ENCODE measurements at regions not wholly inside any gene's neighbourhood (a gene's known extent, or its start where the extent isn't known, plus 50 kb on each side); places are given as distances from the start of the nearest gene placed in this dataset.

DNA sequence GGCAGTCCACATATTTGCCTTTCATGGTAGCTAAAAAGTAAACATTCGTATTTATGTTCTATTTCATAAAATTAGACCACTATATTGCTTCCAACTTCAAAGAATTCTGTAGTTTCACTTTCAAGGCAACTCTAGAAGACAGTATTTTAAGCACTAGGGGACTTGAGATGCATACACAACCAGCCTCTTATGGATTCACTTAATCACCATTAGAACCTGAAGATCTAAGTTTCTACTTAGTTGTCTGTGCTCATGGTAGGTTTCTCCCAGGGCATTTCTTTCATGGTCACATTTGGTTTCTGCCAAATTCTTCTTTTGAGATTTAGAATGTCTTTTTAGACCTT is 209.9 kb upstream of the HCCS start:
- DNase-seq (ENCODE audit: low read depth) = no peak
- TF ChIP-seq, protein P1, sequence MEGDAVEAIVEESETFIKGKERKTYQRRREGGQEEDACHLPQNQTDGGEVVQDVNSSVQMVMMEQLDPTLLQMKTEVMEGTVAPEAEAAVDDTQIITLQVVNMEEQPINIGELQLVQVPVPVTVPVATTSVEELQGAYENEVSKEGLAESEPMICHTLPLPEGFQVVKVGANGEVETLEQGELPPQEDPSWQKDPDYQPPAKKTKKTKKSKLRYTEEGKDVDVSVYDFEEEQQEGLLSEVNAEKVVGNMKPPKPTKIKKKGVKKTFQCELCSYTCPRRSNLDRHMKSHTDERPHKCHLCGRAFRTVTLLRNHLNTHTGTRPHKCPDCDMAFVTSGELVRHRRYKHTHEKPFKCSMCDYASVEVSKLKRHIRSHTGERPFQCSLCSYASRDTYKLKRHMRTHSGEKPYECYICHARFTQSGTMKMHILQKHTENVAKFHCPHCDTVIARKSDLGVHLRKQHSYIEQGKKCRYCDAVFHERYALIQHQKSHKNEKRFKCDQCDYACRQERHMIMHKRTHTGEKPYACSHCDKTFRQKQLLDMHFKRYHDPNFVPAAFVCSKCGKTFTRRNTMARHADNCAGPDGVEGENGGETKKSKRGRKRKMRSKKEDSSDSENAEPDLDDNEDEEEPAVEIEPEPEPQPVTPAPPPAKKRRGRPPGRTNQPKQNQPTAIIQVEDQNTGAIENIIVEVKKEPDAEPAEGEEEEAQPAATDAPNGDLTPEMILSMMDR (IDR thresholded peaks at IDR 0.05; ENCODE audit: low read length, missing control alignments) = no peak
- H3K4me3 ChIP-seq (replicated peaks; ENCODE audit: low read depth, low read length) = no peak overlapping the region

DNA sequence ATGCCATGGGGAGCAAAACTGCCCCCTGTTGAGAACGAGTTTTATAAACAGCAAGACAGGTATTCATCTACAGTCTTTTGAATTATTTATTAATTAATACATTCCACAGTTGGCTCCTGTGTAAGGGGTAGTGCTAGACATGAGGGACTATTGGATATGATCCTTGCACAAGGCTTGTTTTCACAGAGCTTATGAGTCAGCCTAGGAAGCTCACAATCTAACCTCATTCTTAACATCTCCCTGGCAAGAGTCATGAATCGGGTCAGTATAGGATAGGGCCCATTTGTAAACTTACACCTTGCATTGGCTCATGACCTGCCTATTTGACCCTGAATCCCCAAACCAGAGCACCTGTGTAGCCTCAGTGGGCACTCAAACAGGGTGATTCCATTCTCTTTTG is 209.1 kb upstream of the HCCS start:
- peak; percentile 58 for DNase-seq (ENCODE audit: low read depth)
- TF ChIP-seq, protein P1 (IDR thresholded peaks at IDR 0.05; ENCODE audit: low read length, missing control alignments) = no peak
- no peak overlapping the region for H3K4me3 ChIP-seq (replicated peaks; ENCODE audit: low read depth, low read length)

DNA sequence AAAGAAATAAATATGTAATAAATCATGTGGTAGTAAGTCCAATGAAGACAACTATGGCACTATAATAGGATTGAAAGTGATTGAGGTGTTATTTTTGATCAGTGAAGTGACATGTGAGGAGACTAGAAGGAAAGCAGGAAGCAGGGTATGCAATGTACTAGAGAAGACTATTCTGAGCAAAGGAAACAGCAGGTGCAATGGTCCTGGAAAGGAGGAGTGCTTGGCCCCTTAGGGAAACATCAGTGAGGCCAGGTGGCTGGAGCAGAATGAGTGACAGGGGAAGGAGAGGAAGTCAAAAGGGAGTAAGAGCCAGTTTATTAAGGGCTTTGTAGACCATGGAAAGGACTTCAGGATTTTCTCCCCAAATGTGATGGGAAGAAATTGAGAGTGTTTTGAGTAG is 207.6 kb upstream of the HCCS start:
- TF ChIP-seq, protein P1 (IDR thresholded peaks at IDR 0.05; ENCODE audit: low read length, missing control alignments) = no peak
- no peak overlapping the region for H3K4me3 ChIP-seq (replicated peaks; ENCODE audit: low read depth, low read length)
- DNase-seq (ENCODE audit: low read depth) = no peak

DNA sequence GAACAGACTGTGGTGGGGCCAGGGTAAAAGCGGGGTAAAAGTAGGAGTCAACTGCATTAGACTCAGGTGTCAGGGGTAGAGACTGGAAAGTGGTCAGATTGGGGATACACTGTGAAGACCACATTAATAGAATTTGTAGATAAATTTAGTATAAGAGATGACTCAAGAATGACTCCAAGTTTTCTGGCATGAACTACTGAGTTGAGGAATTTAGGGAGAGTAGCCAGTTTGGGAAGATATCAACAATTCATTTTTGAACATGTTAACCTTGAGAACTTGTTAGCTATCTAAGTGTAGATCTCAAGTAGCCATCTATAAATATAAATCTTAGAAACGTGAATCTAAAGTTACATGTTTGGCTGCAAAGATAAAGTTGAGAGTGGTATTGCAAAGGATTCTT is 206.9 kb upstream of the HCCS start:
- H3K4me3 ChIP-seq (replicated peaks; ENCODE audit: low read depth, low read length) = no peak overlapping the region
- TF ChIP-seq, protein P1 (IDR thresholded peaks at IDR 0.05; ENCODE audit: low read length, missing control alignments) = no peak
- peak; percentile 27 for DNase-seq (ENCODE audit: low read depth)

DNA sequence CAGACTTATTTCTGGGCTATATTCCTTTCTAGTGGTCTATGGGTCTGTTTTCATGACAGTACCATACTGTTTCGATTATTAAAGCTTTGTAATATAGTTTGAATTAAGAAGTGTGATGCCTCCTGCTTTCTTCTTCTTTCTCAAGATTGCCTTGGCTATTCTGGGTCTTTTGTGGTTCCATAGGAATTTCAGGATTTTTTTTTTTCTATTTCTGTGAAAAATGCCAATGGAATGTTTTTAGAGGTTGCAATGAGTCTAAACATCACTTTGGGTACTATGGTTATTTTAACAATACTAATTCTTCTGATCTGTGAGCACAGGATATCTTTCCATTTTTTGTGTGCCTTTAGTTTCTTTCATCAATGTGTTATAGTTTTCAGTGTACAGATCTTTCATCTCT is 204.3 kb upstream of the HCCS start:
- H3K4me3 ChIP-seq (replicated peaks; ENCODE audit: low read depth, low read length) = no peak overlapping the region
- DNase-seq (ENCODE audit: low read depth) = no peak
- TF ChIP-seq, protein P1 (IDR thresholded peaks at IDR 0.05; ENCODE audit: low read length, missing control alignments) = no peak

DNA sequence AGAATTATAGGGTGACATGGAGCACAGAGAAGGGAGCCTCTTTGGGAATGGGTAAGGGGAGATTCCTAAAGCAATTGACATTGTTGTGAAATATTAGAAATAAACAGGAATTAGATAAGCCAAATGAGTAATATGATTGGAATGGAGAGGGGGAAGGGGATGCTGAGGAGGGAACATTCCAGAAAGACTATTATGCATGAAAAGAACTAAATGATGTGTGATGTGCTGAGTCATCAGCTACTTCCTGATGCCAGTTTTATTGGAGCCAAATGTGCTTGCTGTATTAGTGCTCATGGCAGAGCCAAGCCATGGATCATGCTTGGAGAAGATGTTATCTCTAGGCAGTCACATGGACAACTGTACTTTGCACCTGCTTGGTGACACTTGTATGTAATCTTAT is 189.0 kb upstream of the HCCS start:
- H3K4me3 ChIP-seq (replicated peaks; ENCODE audit: low read depth, low read length) = no peak overlapping the region
- peak; percentile 88 for DNase-seq (ENCODE audit: low read depth)
- TF ChIP-seq, protein P1 (IDR thresholded peaks at IDR 0.05; ENCODE audit: low read length, missing control alignments) = no peak

DNA sequence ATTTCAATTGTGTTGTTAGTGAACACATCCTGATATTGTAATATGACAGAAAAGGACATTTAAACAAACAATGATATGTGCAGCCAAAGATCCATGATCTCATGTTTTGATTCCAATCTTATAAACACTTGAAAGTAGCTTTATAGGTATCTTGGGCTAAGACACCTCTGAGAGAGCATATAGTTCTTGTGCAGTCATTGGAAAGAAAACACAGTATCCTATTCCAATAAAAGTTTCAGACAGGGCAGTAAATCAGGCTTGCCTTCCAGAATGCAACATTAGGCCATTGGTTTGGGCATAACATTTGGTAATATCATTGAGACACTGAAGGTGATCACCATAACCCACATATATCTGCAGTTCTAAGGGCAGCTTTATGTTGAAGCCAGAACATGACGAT is 188.3 kb upstream of the HCCS start:
- TF ChIP-seq, protein P1 (IDR thresholded peaks at IDR 0.05; ENCODE audit: low read length, missing control alignments) = no peak

More for the DNA sequence above, 188.3 kb upstream of the HCCS start:
- DNase-seq (ENCODE audit: low read depth) = no peak
- H3K4me3 ChIP-seq (replicated peaks; ENCODE audit: low read depth, low read length) = no peak overlapping the region
